ENCODE measurements at regions not wholly inside any gene's neighbourhood (a gene's known extent, or its start where the extent isn't known, plus 50 kb on each side); places are given as distances from the start of the nearest gene placed in this dataset.

DNA sequence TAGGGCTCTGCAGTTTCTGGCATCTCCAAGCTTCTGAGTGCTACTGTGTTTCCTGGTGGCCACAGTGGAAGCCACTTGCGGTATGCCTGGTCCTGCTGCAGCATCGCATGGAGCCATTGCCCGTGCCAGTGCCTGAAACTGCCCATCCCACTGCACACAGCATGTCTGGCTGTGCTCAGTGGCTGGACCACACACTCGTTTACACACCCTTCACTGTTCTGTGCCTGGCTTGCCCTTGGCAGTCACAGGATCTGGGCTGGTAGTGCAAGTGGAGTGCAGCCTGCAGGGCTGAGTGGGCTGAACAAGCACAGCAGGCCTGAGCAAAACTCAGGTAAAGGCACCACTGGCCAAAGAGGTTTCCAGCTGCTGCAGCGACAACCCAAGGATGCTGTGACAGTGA lies 600.0 kb downstream of the SI start:
- Mint-ChIP-seq H3K4me1 (no peaks in the 10 kb centered on the region), H3K36me3 (ENCODE audit: insufficient read depth in 1 of 3, low read depth in 3 of 3) (no peaks in the 10 kb centered on the region), H3K27ac (no peak overlapping the region), H3K27me3 (ENCODE audit: low read depth) (no peaks in the 10 kb centered on the region), H3K4me3 (no peak overlapping the region), H3K9me3 (no peaks in the 10 kb centered on the region)
- no peak overlapping the region for H3K23ac ChIP-seq (ENCODE audit: insufficient read length, low read depth, low read length)
- no peak overlapping the region for H4K5ac ChIP-seq (ENCODE audit: insufficient read length, low read depth, low read length)
- WGBS (ENCODE audit: extremely low coverage, insufficient read length, low lambda C conversion rate): no CpG with 5 or more reads among the region's 5 CpGs
- no peak overlapping the region for H4K8ac ChIP-seq (replicated peaks; ENCODE audit: insufficient read length, low read depth, low read length)
- H3K4me1 ChIP-seq (ENCODE audit: insufficient read depth, low read length): no peaks in the 10 kb centered on the region
- H2BK120ac ChIP-seq (ENCODE audit: low read depth, low read length, poor library complexity, severe bottlenecking): no peak overlapping the region
- no peak overlapping the region for H2BK12ac ChIP-seq (ENCODE audit: insufficient read length, low read depth, low read length)
- H3K79me2 ChIP-seq (ENCODE audit: insufficient read depth, low read length): no peaks in the 10 kb centered on the region
- no peak overlapping the region for H2BK20ac ChIP-seq (ENCODE audit: low read depth, low read length, poor library complexity, severe bottlenecking)
- no peak overlapping the region for H2AK5ac ChIP-seq (ENCODE audit: insufficient read length, low read length)
- no peak overlapping the region for H3K18ac ChIP-seq (ENCODE audit: insufficient read length, low read depth, low read length)
- DNase-seq: no peak
- no peaks in the 10 kb centered on the region for H3K23me2 ChIP-seq (ENCODE audit: insufficient read length, low read depth, low read length, poor library complexity, severe bottlenecking)
- no peak overlapping the region for H3K9ac ChIP-seq (ENCODE audit: extremely low read depth, insufficient read length, low read length)
- no peak overlapping the region for H3K4ac ChIP-seq (ENCODE audit: low read depth, low read length)
- no peak overlapping the region for H2BK15ac ChIP-seq (ENCODE audit: low read depth, low read length)
- no peaks in the 10 kb centered on the region for H3K79me1 ChIP-seq (ENCODE audit: insufficient read depth, low read depth, low read length, poor library complexity, severe bottlenecking)
- TF ChIP-seq, protein P1, sequence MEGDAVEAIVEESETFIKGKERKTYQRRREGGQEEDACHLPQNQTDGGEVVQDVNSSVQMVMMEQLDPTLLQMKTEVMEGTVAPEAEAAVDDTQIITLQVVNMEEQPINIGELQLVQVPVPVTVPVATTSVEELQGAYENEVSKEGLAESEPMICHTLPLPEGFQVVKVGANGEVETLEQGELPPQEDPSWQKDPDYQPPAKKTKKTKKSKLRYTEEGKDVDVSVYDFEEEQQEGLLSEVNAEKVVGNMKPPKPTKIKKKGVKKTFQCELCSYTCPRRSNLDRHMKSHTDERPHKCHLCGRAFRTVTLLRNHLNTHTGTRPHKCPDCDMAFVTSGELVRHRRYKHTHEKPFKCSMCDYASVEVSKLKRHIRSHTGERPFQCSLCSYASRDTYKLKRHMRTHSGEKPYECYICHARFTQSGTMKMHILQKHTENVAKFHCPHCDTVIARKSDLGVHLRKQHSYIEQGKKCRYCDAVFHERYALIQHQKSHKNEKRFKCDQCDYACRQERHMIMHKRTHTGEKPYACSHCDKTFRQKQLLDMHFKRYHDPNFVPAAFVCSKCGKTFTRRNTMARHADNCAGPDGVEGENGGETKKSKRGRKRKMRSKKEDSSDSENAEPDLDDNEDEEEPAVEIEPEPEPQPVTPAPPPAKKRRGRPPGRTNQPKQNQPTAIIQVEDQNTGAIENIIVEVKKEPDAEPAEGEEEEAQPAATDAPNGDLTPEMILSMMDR (conservative IDR thresholded peaks at IDR 0.05): no peak
- H3K27ac ChIP-seq (ENCODE audit: insufficient read length, low read depth, low read length): no peak overlapping the region
- H4K91ac ChIP-seq (ENCODE audit: insufficient read length, low read depth, low read length): no peak overlapping the region
- no peak overlapping the region for H2AFZ ChIP-seq (ENCODE audit: low read length)
- no peak overlapping the region for H3K56ac ChIP-seq (ENCODE audit: insufficient read length, low read depth, low read length)
- H3T11ph ChIP-seq (ENCODE audit: low read length): no peak overlapping the region
- H3K14ac ChIP-seq (ENCODE audit: insufficient read depth, low read length): no peak overlapping the region; the same call in 1 of the 2 replicates
- no peak overlapping the region for H2BK5ac ChIP-seq (ENCODE audit: insufficient read length, low read length)
- H3K9me3 ChIP-seq (ENCODE audit: control insufficient read depth, low read depth, low read length): no peaks in the 10 kb centered on the region
- no peak overlapping the region for H3K4me2 ChIP-seq (ENCODE audit: insufficient read depth, insufficient read length, low read length)
- H4K20me1 ChIP-seq (ENCODE audit: control insufficient read depth, insufficient read depth, insufficient read length): no peaks in the 10 kb centered on the region
- no peaks in the 10 kb centered on the region for H3K27me3 ChIP-seq (ENCODE audit: insufficient read depth, low read length)
